HepG2 (cell line): ENCODE measurements at regions not wholly inside any gene's neighbourhood (a gene's known extent, or its start where the extent isn't known, plus 50 kb on each side); places are given as distances from the start of the nearest gene placed in this dataset.

Experiments
- ATAC-seq: fragments of 200-7000 bp; cut with Tn5 transposase; 3 replicates; pipeline ENCODE4 v1.9.1; 2020; ENCODE audit warnings: mild to moderate bottlenecking, moderate library complexity
- BruUV-seq: library from RNA; stranded (reverse); fragments of 400-500 nt; replicated peaks from 2 replicates; lab custom pipeline; 2021; lab: Mats Ljungman, UMichigan
- CTCF ChIA-PET: fragments of 300-600 bp; formaldehyde crosslinking; extraction: SDS; loops from one replicate; lab custom pipeline; 2021; ENCODE audit warnings: low total read pairs, inconsistent platforms, low intra/inter-chr PET ratio; lab: Yijun Ruan, JAX
- POLR2A ChIA-PET: fragments of 350-600 bp; sonication (Branson Sonifier 250); formaldehyde crosslinking; loops from one replicate; lab custom pipeline; 2020; ENCODE audit warnings: antibody characterized with exemption, inconsistent platforms; lab: Yijun Ruan, JAX
- DNase-seq: peaks from one replicate; pipeline ENCODE4 v3.0.0-alpha.2; 2015; ENCODE audit warnings: low spot score
- FAIRE-seq: peaks from 3 replicates; lab custom pipeline; 2011; peaks lifted over from hg19 to GRCh38; lab: Jason Lieb, UNC
- H2AFZ ChIP-seq: one replicate; pipeline ENCODE4 v1.6.1; 2011; ENCODE audit warnings: low read length, inconsistent platforms
- H3K27ac ChIP-seq: fragments of 300-600 bp; 3 replicates; pipeline ENCODE4 v1.8.0; 2011; ENCODE audit warnings: mixed run types, mild to moderate bottlenecking, mixed read lengths, low read length, inconsistent platforms; ENCODE audit not compliant: insufficient read depth; ENCODE audit errors: extremely low read length
- H3K27me3 ChIP-seq, 2 experiments: fragments of 200-600 bp in 1 of 2; 2 replicates in 1 of 2; 3 replicates in 1 of 2; pipeline versions ENCODE4 v1.6.0 to v1.8.0; 2011; ENCODE audit warnings: low read length in 2 of 2, mild to moderate bottlenecking in 2 of 2, moderate library complexity in 2 of 2, inconsistent platforms in 1 of 2; ENCODE audit not compliant: insufficient read depth in 2 of 2, control insufficient read depth in 1 of 2
- H3K36me3 ChIP-seq, 2 experiments: fragments of 200-600 bp in 1 of 2; replicated peaks in 1 of 2; 2 replicates in 1 of 2; 3 replicates in 1 of 2; pipeline versions ENCODE4 v1.5.1 to v1.8.0; 2011; ENCODE audit warnings: low read length in 2 of 2, inconsistent platforms in 1 of 2; ENCODE audit not compliant: insufficient read depth in 2 of 2, control insufficient read depth in 1 of 2
- H3K4me1 ChIP-seq: 2 replicates; pipeline ENCODE4 v1.5.1; 2012; ENCODE audit warnings: low read length, inconsistent platforms; ENCODE audit not compliant: insufficient read depth
- H3K4me2 ChIP-seq: 2 replicates; pipeline ENCODE4 v1.6.0; 2011; ENCODE audit warnings: low read depth, low read length, inconsistent platforms
- H3K4me3 ChIP-seq, 3 experiments: fragments of 200-600 bp in 1 of 3; sonication (generic), shearing (Covaris generic) in 1 of 3; replicated peaks in 1 of 3; 2 replicates each; pipeline ENCODE4 v1.5.1; 2011 to 2016; ENCODE audit warnings: low read length in 3 of 3, inconsistent platforms in 2 of 3, low read depth in 2 of 3, mild to moderate bottlenecking in 2 of 3, control low read depth in 1 of 3, mixed read lengths in 1 of 3; ENCODE audit not compliant: insufficient read depth in 1 of 3
- H3K79me2 ChIP-seq: one replicate; pipeline ENCODE4 v1.6.1; 2011; ENCODE audit warnings: low read length, inconsistent platforms; ENCODE audit not compliant: insufficient read depth
- H3K9ac ChIP-seq: 2 replicates; pipeline ENCODE4 v1.6.0; 2011; ENCODE audit warnings: mild to moderate bottlenecking, low read depth, low read length, inconsistent platforms; ENCODE audit not compliant: insufficient read depth
- H3K9me3 ChIP-seq: 2 replicates; pipeline ENCODE4 v1.5.1; 2012; ENCODE audit warnings: mild to moderate bottlenecking, low read length
- H4K20me1 ChIP-seq: 2 replicates; pipeline ENCODE4 v1.6.0; 2011; ENCODE audit warnings: inconsistent platforms, mild to moderate bottlenecking, low read length, moderate library complexity; ENCODE audit not compliant: insufficient read depth
- DNMT1 ChIP-seq: sonication (generic); formaldehyde crosslinking; IDR thresholded peaks from 2 replicates; pipeline ENCODE4 v1.5.1; 2020; ENCODE audit warnings: mild to moderate bottlenecking, missing genetic modification reagents
- ONECUT2 ChIP-seq: sonication (generic); formaldehyde crosslinking; IDR thresholded peaks from 2 replicates; pipeline ENCODE4 v1.4.0; 2020; ENCODE audit warnings: missing genetic modification reagents
- ZBTB21 ChIP-seq: sonication (generic); formaldehyde crosslinking; IDR thresholded peaks from 2 replicates; pipeline ENCODE4 v1.4.0; 2020; ENCODE audit warnings: missing genetic modification reagents
- WGBS: methylation state at CpG from one replicate; pipeline ENCODE4 v1.1.6; 2017; ENCODE audit warnings: low lambda C conversion rate; 5-methylcytosine and 5-hydroxymethylcytosine counted together
- in situ Hi-C: cut with HindIII; loops from 2 replicates; pipeline ENCODE4 v1.10.0; 2017; ENCODE audit warnings: low pct_unique_long_range_greater_than_20kb; ENCODE audit not compliant: extremely low pct_ligation_motif_present
- intact Hi-C: fragments of 100-400 bp; cut with micrococcal nuclease; formaldehyde crosslinking; loops from one replicate; pipeline ENCODE4 v1.10.0; 2022; ENCODE audit not compliant: unreplicated experiment
- TF ChIP-seq, protein P1 (sequence below): sonication (generic); formaldehyde crosslinking; conservative IDR thresholded peaks from 2 replicates; pipeline ENCODE4 v1.4.0; 2020; ENCODE audit warnings: missing genetic modification reagents
- TF ChIP-seq, protein P2 (sequence below): sonication (generic); formaldehyde crosslinking; IDR thresholded peaks from 2 replicates; pipeline ENCODE4 v1.5.1; 2020; ENCODE audit warnings: mild to moderate bottlenecking, moderate library complexity, missing genetic modification reagents

DNA sequence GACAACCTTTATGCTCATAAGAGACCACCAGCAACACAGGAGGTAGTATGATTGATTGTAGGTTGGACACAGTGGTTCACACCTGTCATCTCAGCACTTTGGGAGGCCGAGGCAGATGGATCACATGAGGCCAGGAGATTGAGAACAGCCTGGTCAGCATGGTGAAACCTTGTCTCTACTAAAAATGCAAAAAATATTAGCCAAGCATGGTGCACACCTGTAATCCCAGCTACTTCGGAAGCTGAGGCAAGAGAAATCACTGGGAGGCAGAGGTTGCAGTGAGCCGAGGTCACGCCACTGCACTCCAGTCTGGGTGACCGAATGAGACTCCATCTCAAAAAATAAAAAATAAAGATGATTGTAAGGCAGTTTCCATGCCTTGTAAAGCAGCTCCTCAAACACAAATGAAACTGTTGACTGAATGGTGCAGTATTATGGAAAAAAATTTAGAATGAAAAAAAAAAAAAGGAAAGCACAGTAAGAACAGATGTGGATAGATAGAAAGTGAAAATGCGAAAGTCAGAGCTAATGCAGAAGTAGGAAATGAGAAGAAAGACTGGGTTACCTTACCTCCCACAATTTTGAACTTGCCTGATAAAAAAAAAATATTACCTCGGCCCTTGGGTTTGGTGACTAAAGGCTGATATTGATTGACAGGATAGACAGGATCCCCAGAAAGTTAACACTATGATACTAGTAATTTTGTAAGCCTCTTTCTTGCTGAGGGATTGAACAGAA, 249.2 kb upstream of the TRAM1L1 start:
- Histone ChIP-seq H3K4me3 (no peak overlapping the region), H3K27ac (no peak overlapping the region), H3K79me2 (no peaks in the 10 kb centered on the region), H3K4me2 (no peak overlapping the region), H3K9ac (no peak overlapping the region), H3K4me1 (no peaks in the 10 kb centered on the region), H2AFZ (no peak overlapping the region), H3K9me3 (no peaks in the 10 kb centered on the region), H3K36me3 (no peaks in the 10 kb centered on the region), H3K27me3 (no peaks in the 10 kb centered on the region), H4K20me1 (no peaks in the 10 kb centered on the region)
- TF ChIP-seq ZBTB21 (CRISPR knock-in tag) (no peak), ONECUT2 (no peak), DNMT1 (no peak)
- TF ChIP-seq, protein P1, sequence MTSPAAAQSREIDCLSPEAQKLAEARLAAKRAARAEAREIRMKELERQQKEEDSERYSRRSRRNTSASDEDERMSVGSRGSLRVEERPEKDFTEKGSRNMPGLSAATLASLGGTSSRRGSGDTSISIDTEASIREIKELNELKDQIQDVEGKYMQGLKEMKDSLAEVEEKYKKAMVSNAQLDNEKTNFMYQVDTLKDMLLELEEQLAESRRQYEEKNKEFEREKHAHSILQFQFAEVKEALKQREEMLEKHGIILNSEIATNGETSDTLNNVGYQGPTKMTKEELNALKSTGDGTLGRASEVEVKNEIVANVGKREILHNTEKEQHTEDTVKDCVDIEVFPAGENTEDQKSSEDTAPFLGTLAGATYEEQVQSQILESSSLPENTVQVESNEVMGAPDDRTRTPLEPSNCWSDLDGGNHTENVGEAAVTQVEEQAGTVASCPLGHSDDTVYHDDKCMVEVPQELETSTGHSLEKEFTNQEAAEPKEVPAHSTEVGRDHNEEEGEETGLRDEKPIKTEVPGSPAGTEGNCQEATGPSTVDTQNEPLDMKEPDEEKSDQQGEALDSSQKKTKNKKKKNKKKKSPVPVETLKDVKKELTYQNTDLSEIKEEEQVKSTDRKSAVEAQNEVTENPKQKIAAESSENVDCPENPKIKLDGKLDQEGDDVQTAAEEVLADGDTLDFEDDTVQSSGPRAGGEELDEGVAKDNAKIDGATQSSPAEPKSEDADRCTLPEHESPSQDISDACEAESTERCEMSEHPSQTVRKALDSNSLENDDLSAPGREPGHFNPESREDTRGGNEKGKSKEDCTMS (CRISPR knock-in tag), result no peak
- TF ChIP-seq, protein P2, sequence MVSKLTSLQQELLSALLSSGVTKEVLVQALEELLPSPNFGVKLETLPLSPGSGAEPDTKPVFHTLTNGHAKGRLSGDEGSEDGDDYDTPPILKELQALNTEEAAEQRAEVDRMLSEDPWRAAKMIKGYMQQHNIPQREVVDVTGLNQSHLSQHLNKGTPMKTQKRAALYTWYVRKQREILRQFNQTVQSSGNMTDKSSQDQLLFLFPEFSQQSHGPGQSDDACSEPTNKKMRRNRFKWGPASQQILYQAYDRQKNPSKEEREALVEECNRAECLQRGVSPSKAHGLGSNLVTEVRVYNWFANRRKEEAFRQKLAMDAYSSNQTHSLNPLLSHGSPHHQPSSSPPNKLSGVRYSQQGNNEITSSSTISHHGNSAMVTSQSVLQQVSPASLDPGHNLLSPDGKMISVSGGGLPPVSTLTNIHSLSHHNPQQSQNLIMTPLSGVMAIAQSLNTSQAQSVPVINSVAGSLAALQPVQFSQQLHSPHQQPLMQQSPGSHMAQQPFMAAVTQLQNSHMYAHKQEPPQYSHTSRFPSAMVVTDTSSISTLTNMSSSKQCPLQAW, result no peak
- BruUV-seq, result no TSS peak
- FAIRE-seq (no peak), DNase-seq (no peak), ATAC-seq (no peak)
- intact Hi-C loops (no loop called here), in situ Hi-C loops (no loop called here)
- CTCF ChIA-PET, result no interaction called here
- 25% methylated on average over 7 of the region's 7 CpGs for WGBS
- POLR2A ChIA-PET, result no interaction called here
